A549 (cell line): ENCODE measurements at regions not wholly inside any gene's neighbourhood (a gene's known extent, or its start where the extent isn't known, plus 50 kb on each side); places are given as distances from the start of the nearest gene placed in this dataset.

Experiments used
- ATAC-seq, 2 experiments: fragments of 200-7000 bp in 1 of 2; fragments of >200 bp in 1 of 2; cut with Nextera tagmentation in 1 of 2; cut with Tn5 transposase in 1 of 2; 3 replicates each; pipeline versions ENCODE4 v1.8.0 to v1.9.1; 2018 to 2020; ENCODE audit warnings: mild to moderate bottlenecking in 1 of 2, moderate library complexity in 1 of 2
- CTCF ChIA-PET: fragments of 300-600 bp; sonication (Branson Sonifier 250); formaldehyde crosslinking; extraction: SDS; loops from one replicate; lab custom pipeline; 2021; ENCODE audit warnings: antibody characterized with exemption, inconsistent platforms; lab: Yijun Ruan, JAX
- POLR2A ChIA-PET: fragments of 350-600 bp; formaldehyde crosslinking; extraction: SDS; loops from one replicate; lab custom pipeline; 2021; ENCODE audit warnings: antibody characterized with exemption, inconsistent platforms; lab: Yijun Ruan, JAX
- DNase-seq, 2 experiments: peaks; one replicate each; pipeline versions ENCODE4 v3.0.0 to v3.0.0-alpha.2; 2011 to 2016; ENCODE audit warnings: low read depth in 1 of 2, low spot score in 1 of 2
- FAIRE-seq: peaks from 2 replicates; lab custom pipeline; 2011; peaks lifted over from hg19 to GRCh38; lab: Jason Lieb, UNC
- H3K27ac ChIP-seq, 2 experiments: fragments of >200 bp; sonication (Bioruptor Twin); formaldehyde crosslinking; 3 replicates each; pipeline ENCODE4 v1.5.1; 2016 to 2017
- H3K4me1 ChIP-seq: fragments of >200 bp; sonication (Bioruptor Twin); formaldehyde crosslinking; 3 replicates; pipeline ENCODE4 v1.6.1; 2016
- H3K4me2 ChIP-seq: fragments of >200 bp; sonication (Bioruptor Twin); formaldehyde crosslinking; 3 replicates; pipeline ENCODE4 v1.6.1; 2016
- H3K4me3 ChIP-seq: fragments of >200 bp; sonication (Bioruptor Twin); formaldehyde crosslinking; 3 replicates; pipeline ENCODE4 v1.5.1; 2016
- H3K9me3 ChIP-seq: fragments of >200 bp; sonication (Bioruptor Twin); formaldehyde crosslinking; 3 replicates; pipeline ENCODE4 v1.6.1; 2016
- CHD4 ChIP-seq: fragments of 200-600 bp; sonication (generic); IDR thresholded peaks from 2 replicates; pipeline ENCODE4 v1.6.1; 2016; ENCODE audit warnings: antibody characterized with exemption, mild to moderate bottlenecking, borderline replicate concordance
- EP300 ChIP-seq, 2 experiments: fragments of >200 bp; sonication (Bioruptor Twin); formaldehyde crosslinking; IDR thresholded peaks; 2 replicates in 1 of 2; 3 replicates in 1 of 2; pipeline ENCODE4 v1.6.1; 2016 to 2017
- FOSL2 ChIP-seq, 2 experiments: fragments of 450-650 bp in 1 of 2; fragments of >200 bp in 1 of 2; sonication (Bioruptor Twin) in 1 of 2; formaldehyde crosslinking; IDR thresholded peaks; 2 replicates each; pipeline versions ENCODE4 v1.5.0 to v1.6.1; 2016 to 2020; ENCODE audit warnings: mild to moderate bottlenecking in 1 of 2, moderate library complexity in 1 of 2
- HEYL ChIP-seq: fragments of 250-450 bp; sonication (Bioruptor Pico); IDR thresholded peaks from 2 replicates; pipeline ENCODE4 v1.8.0; 2021; ENCODE audit warnings: mild to moderate bottlenecking, moderate library complexity
- HOXB13 ChIP-seq: fragments of 250-450 bp; sonication (Bioruptor Pico); IDR thresholded peaks from 2 replicates; pipeline ENCODE4 v1.5.0; 2020; ENCODE audit warnings: low read depth, mild to moderate bottlenecking, moderate library complexity
- HOXB5 ChIP-seq: fragments of 250-450 bp; sonication (Bioruptor Pico); IDR thresholded peaks from 2 replicates; pipeline ENCODE4 v1.5.0; 2020; ENCODE audit warnings: mild to moderate bottlenecking, moderate library complexity
- JUN ChIP-seq, 2 experiments: fragments of >200 bp; sonication (Bioruptor Twin); formaldehyde crosslinking; IDR thresholded peaks; 2 replicates in 1 of 2; 3 replicates in 1 of 2; pipeline ENCODE4 v1.6.1; 2016 to 2017
- KDM1A ChIP-seq: fragments of 200-600 bp; sonication (generic); IDR thresholded peaks from 2 replicates; pipeline ENCODE4 v1.6.1; 2016; ENCODE audit warnings: low read depth, mild to moderate bottlenecking
- NR3C1 ChIP-seq: fragments of >200 bp; sonication (Bioruptor Twin); formaldehyde crosslinking; IDR thresholded peaks from 3 replicates; pipeline ENCODE4 v1.6.1; 2017
- PHF8 ChIP-seq: fragments of 200-600 bp; sonication (generic); IDR thresholded peaks from 2 replicates; pipeline ENCODE4 v1.6.1; 2016; ENCODE audit warnings: low read depth, mild to moderate bottlenecking, antibody characterized with exemption, moderate library complexity, borderline replicate concordance
- RAD21 ChIP-seq, 2 experiments: fragments of >200 bp in 1 of 2; sonication (Bioruptor Twin) in 1 of 2; formaldehyde crosslinking in 1 of 2; IDR thresholded peaks in 1 of 2; conservative IDR thresholded peaks in 1 of 2; 2 replicates in 1 of 2; 3 replicates in 1 of 2; pipeline ENCODE4 v1.6.1; 2012 to 2018; ENCODE audit warnings: inconsistent platforms in 1 of 2
- ZC3H11A ChIP-seq: fragments of 450-650 bp; IDR thresholded peaks from 2 replicates; pipeline ENCODE4 v1.6.1; 2014; ENCODE audit warnings: antibody characterized with exemption, mild to moderate bottlenecking
- ZNF302 ChIP-seq: fragments of 250-450 bp; sonication (Bioruptor Pico); IDR thresholded peaks from 2 replicates; pipeline ENCODE4 v1.9.0; 2021; ENCODE audit warnings: inconsistent platforms, mild to moderate bottlenecking, moderate library complexity
- WGBS: methylation state at CpG from one replicate; pipeline ENCODE4 v1.1.6; 2017; ENCODE audit errors: missing lambda C conversion rate; 5-methylcytosine and 5-hydroxymethylcytosine counted together
- TF ChIP-seq, protein P1 (sequence below): fragments of 250-450 bp; sonication (Bioruptor Pico); IDR thresholded peaks from 2 replicates; pipeline ENCODE4 v1.5.0; 2021; ENCODE audit warnings: mild to moderate bottlenecking, moderate library complexity, borderline replicate concordance
- TF ChIP-seq, protein P2 (sequence below): fragments of >200 bp; sonication (Bioruptor Twin); formaldehyde crosslinking; IDR thresholded peaks from 2 replicates; pipeline ENCODE4 v1.6.1; 2016
- TF ChIP-seq, protein P3 (sequence below): fragments of >200 bp; sonication (Bioruptor Twin); formaldehyde crosslinking; IDR thresholded peaks from 3 replicates; pipeline ENCODE4 v1.5.1; 2016
- TF ChIP-seq, protein P4 (sequence below): fragments of >200 bp; sonication (Bioruptor Twin); formaldehyde crosslinking; IDR thresholded peaks from 3 replicates; pipeline ENCODE4 v1.6.1; 2016
- TF ChIP-seq, protein P5 (sequence below): IDR thresholded peaks from 2 replicates; pipeline ENCODE4 v1.6.1; 2012
- TF ChIP-seq, protein P6 (sequence below): fragments of 150-350 bp; IDR thresholded peaks from 2 replicates; pipeline ENCODE4 v1.6.1; 2014; ENCODE audit warnings: low read depth, mild to moderate bottlenecking, low read length
- TF ChIP-seq, protein P7 (sequence below): fragments of 200-600 bp; sonication (generic); IDR thresholded peaks from 2 replicates; pipeline ENCODE4 v1.6.1; 2016; ENCODE audit warnings: antibody characterized with exemption, mild to moderate bottlenecking, moderate library complexity

DNA sequence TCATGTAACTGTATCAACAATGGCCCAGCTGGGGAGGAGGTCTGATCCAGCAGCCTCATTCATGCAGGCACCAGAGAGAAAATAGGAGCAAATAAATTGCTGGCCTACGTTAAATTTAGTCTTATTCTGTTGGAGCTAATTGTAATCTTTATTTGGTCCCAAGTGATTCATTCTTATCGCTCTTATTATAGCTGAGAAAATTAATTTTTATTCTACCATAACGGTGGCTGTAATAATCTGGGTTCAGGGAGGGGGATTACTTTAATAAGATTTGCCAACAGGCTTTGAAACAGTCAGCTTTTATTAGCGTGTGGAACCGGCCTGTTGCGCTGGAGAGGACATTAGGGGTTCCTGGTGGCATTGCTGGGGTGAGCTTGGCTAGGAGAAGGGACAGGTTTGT lies 254.9 kb downstream of the AACS start:
- Histone ChIP-seq H3K9me3 (no peaks in the 10 kb centered on the region; the same call in 2 of the 3 replicates), H3K4me2 (no peak overlapping the region), H3K27ac (no peak overlapping the region), H3K4me3 (no peak overlapping the region), H3K4me1 (no peaks in the 10 kb centered on the region)
- ChIA-PET CTCF (interaction anchor here (1.3 to 2.3 kb wide), 3 partner anchors 9 to 117 kb away, joined by 3 to 10 read pairs (median 3); no protein-coding TSS in a partner anchor), POLR2A (no interaction called here)
- no peak for DNase-seq
- no peak for ATAC-seq
- no peak for FAIRE-seq
- TF ChIP-seq ZC3H11A, result no peak
- TF ChIP-seq, protein P1, sequence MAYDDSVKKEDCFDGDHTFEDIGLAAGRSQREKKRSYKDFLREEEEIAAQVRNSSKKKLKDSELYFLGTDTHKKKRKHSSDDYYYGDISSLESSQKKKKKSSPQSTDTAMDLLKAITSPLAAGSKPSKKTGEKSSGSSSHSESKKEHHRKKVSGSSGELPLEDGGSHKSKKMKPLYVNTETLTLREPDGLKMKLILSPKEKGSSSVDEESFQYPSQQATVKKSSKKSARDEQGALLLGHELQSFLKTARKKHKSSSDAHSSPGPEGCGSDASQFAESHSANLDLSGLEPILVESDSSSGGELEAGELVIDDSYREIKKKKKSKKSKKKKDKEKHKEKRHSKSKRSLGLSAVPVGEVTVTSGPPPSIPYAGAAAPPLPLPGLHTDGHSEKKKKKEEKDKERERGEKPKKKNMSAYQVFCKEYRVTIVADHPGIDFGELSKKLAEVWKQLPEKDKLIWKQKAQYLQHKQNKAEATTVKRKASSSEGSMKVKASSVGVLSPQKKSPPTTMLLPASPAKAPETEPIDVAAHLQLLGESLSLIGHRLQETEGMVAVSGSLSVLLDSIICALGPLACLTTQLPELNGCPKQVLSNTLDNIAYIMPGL (CRISPR knock-in tag), result no peak
- no peak for TF ChIP-seq HOXB5 (CRISPR knock-in tag)
- TF ChIP-seq, protein P2, sequence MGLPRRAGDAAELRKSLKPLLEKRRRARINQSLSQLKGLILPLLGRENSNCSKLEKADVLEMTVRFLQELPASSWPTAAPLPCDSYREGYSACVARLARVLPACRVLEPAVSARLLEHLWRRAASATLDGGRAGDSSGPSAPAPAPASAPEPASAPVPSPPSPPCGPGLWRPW, result no peak
- no peak for TF ChIP-seq HOXB13 (CRISPR knock-in tag)
- TF ChIP-seq, protein P3, sequence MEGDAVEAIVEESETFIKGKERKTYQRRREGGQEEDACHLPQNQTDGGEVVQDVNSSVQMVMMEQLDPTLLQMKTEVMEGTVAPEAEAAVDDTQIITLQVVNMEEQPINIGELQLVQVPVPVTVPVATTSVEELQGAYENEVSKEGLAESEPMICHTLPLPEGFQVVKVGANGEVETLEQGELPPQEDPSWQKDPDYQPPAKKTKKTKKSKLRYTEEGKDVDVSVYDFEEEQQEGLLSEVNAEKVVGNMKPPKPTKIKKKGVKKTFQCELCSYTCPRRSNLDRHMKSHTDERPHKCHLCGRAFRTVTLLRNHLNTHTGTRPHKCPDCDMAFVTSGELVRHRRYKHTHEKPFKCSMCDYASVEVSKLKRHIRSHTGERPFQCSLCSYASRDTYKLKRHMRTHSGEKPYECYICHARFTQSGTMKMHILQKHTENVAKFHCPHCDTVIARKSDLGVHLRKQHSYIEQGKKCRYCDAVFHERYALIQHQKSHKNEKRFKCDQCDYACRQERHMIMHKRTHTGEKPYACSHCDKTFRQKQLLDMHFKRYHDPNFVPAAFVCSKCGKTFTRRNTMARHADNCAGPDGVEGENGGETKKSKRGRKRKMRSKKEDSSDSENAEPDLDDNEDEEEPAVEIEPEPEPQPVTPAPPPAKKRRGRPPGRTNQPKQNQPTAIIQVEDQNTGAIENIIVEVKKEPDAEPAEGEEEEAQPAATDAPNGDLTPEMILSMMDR, result no peak
- TF ChIP-seq FOSL2 (IDR thresholded peaks at IDR 0.05), result no peak
- no peak for TF ChIP-seq FOSL2 (CRISPR knock-in tag; IDR thresholded peaks at IDR 0.05)
- TF ChIP-seq, protein P4, sequence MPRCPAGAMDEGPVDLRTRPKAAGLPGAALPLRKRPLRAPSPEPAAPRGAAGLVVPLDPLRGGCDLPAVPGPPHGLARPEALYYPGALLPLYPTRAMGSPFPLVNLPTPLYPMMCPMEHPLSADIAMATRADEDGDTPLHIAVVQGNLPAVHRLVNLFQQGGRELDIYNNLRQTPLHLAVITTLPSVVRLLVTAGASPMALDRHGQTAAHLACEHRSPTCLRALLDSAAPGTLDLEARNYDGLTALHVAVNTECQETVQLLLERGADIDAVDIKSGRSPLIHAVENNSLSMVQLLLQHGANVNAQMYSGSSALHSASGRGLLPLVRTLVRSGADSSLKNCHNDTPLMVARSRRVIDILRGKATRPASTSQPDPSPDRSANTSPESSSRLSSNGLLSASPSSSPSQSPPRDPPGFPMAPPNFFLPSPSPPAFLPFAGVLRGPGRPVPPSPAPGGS, result no peak
- TF ChIP-seq KDM1A, result no peak
- no peak for TF ChIP-seq RAD21 (conservative IDR thresholded peaks at IDR 0.05 in 1 of 2, IDR thresholded peaks at IDR 0.05 in 1 of 2)
- no peak for TF ChIP-seq CHD4
- TF ChIP-seq NR3C1, result no peak
- TF ChIP-seq PHF8, result no peak
- TF ChIP-seq, protein P5, sequence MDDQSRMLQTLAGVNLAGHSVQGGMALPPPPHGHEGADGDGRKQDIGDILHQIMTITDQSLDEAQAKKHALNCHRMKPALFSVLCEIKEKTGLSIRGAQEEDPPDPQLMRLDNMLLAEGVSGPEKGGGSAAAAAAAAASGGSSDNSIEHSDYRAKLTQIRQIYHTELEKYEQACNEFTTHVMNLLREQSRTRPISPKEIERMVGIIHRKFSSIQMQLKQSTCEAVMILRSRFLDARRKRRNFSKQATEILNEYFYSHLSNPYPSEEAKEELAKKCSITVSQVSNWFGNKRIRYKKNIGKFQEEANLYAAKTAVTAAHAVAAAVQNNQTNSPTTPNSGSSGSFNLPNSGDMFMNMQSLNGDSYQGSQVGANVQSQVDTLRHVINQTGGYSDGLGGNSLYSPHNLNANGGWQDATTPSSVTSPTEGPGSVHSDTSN, result no peak
- TF ChIP-seq ZNF302 (CRISPR knock-in tag), result no peak
- TF ChIP-seq, protein P6, sequence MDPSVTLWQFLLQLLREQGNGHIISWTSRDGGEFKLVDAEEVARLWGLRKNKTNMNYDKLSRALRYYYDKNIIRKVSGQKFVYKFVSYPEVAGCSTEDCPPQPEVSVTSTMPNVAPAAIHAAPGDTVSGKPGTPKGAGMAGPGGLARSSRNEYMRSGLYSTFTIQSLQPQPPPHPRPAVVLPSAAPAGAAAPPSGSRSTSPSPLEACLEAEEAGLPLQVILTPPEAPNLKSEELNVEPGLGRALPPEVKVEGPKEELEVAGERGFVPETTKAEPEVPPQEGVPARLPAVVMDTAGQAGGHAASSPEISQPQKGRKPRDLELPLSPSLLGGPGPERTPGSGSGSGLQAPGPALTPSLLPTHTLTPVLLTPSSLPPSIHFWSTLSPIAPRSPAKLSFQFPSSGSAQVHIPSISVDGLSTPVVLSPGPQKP, result no peak
- TF ChIP-seq EP300 (IDR thresholded peaks at IDR 0.05), result no peak
- TF ChIP-seq JUN (IDR thresholded peaks at IDR 0.05), result no peak
- TF ChIP-seq, protein P7, sequence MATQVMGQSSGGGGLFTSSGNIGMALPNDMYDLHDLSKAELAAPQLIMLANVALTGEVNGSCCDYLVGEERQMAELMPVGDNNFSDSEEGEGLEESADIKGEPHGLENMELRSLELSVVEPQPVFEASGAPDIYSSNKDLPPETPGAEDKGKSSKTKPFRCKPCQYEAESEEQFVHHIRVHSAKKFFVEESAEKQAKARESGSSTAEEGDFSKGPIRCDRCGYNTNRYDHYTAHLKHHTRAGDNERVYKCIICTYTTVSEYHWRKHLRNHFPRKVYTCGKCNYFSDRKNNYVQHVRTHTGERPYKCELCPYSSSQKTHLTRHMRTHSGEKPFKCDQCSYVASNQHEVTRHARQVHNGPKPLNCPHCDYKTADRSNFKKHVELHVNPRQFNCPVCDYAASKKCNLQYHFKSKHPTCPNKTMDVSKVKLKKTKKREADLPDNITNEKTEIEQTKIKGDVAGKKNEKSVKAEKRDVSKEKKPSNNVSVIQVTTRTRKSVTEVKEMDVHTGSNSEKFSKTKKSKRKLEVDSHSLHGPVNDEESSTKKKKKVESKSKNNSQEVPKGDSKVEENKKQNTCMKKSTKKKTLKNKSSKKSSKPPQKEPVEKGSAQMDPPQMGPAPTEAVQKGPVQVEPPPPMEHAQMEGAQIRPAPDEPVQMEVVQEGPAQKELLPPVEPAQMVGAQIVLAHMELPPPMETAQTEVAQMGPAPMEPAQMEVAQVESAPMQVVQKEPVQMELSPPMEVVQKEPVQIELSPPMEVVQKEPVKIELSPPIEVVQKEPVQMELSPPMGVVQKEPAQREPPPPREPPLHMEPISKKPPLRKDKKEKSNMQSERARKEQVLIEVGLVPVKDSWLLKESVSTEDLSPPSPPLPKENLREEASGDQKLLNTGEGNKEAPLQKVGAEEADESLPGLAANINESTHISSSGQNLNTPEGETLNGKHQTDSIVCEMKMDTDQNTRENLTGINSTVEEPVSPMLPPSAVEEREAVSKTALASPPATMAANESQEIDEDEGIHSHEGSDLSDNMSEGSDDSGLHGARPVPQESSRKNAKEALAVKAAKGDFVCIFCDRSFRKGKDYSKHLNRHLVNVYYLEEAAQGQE, result no peak
- no peak for TF ChIP-seq HEYL
- 5% methylated on average over 6 of the region's 6 CpGs for WGBS
